DMS 273 (cell line): ENCODE measurements at regions not wholly inside any gene's neighbourhood (a gene's known extent, or its start where the extent isn't known, plus 50 kb on each side); places are given as distances from the start of the nearest gene placed in this dataset.
A peak's percentile ranks its signal among the peaks of the same experiment; 100 is the strongest.

ENCODE experiments used
- DNase-seq: peaks from one replicate; lab custom pipeline; 2025; ENCODE audit not compliant: unreplicated experiment; lab: John Stamatoyannopoulos, UW

GRCh38 chr2:220194630-220195584 is 567.5 kb downstream of the SLC4A3 start:
- no peak for DNase-seq

- DNase-seq, result peak; percentile 33
These were observed 571.5 kb downstream of the SLC4A3 start for GRCh38 chr2:220198896-220199295.

GRCh38 chr2:220202066-220202465 is 574.6 kb downstream of the SLC4A3 start:
- no peak for DNase-seq

DNA sequence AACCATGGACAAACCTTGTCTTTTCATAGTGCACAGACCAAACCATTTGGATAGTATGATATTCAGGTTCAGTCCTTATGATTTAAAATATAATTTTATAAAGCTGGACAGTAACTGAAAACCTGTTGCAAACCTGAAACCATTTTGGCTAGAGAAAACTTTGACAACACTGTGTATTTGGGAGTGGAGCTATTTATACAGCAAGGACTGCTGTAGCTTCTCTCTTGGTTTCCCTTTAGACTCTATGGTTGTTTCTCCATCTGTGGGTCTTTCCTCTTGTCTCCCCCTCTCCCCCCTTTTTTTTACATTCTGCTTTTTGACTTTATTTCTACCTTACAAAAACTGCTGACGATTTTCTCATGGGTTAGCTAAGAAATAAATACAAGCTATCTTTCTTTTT is 581.7 kb downstream of the SLC4A3 start:
- DNase-seq, result no peak

GRCh38 chr2:220209751-220210150 is 582.3 kb downstream of the SLC4A3 start:
- no peak for DNase-seq

DNA sequence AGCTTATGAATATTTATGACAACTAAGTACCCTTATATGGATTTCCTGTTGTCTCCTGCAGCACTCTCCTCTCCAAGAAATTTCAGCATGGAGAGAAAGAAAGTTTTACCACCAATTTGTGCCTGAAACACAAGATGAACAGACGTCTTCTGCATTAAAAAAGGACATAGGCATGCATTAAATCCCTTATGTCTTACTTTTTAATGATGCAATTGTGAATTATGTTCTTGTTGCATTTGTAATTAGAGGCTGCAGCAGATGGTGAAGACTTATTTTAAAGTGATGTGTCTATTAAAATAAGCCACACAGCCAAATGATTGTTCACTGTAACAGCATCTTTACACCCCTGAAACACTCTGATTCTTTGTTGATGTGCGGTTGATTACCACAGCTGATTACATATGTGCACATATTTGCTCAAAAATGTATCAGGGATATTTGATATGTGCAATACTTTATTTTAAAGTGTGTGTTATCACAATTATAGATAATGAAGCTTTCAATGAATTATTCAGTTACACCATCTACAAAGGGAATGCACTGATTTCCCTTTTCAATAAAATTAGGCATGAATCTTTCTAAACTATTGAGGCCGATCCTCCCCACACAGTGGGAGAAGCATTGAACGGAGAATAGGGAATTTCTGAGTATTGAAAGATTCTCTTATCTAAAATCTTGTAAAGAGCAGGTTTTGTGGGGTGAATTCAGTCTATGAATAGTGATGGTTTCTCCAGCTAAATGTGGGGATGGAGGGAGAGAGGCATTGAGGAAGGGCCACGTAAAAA is 585.1 kb downstream of the SLC4A3 start:
- peak; percentile 42 for DNase-seq

- peak; percentile 32 for DNase-seq
These were observed 588.4 kb downstream of the SLC4A3 start for GRCh38 chr2:220215785-220216184.

GRCh38 chr2:220219371-220219770 is 591.9 kb downstream of the SLC4A3 start:
- no peak for DNase-seq

DNA sequence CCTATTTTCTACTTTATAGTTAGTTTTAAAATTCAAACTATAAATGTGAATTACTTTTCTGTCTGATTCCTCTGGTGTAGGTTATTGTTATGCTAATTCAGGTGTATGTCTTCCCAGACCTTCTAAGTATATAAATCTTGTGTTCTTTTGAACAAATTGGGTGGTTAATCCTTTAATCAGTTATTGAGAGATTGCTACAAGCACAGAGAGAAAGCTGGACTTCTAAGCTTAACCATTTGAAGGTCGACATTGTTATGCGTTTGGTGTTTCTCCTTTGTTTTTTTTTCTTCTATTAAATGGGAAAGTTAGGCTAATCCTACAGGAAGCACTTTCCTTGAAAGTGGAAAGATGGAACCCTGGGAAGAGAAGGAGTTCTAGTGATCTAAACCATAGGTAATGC is 592.6 kb downstream of the SLC4A3 start:
- no peak for DNase-seq

DNA sequence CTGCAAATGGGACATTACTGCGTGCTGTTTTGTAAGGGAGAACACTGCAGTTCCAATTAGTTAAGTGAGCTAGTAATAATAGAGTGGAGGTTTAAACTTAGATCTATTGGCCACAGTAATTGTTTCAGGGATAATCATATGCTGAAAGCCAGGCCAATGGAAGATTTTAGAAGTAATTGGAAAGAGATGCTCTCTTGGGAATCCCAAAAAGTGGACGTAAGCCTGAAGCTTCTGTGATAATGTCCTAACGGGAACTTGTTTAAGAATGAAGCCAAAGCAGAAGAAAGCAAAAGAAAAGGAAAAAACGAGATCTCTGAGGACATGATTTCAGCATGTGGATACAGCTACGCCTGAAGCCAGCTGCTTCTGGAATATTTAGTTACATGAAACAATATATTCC is 594.6 kb downstream of the SLC4A3 start:
- DNase-seq, result no peak

DNA sequence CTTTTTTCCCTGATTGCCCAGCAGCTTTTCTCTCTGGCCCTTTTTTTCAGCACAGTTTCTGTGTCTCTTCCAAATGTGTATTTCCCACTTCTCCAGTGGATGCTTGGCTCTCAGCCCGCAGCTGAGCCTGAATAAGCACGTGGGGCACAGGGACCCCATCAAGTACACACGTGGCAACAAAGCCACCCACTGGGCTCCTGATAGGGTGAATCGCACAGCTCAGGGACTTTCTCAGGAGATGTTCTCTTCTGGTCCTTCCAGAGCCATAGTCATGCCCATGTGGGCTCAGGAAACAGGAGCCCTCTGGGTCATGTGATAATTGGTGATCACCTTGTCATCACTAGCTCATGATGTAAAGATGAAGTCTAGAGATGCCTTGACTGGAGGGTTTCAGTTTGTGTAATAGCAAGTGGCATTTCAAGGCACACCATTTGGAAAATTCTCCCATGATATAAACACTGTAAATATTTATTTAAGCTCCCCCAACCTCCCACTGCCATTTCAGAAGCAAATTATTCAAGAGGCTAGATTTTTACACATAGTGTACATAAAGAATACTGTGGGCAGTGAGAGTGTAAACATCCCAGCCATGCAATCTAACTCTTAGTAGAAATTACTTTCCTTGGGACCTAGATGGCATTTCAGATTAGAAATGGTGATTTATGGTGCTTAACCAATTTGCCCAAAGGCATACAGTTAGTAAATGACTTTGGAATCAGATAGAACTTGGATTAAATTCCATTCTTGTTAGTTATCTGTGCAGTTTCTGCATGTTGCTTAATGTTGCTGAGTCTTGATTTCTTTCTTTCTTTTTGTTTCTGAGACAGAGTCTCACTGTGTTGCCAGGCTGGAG is 597.5 kb downstream of the SLC4A3 start:
- DNase-seq, result no peak

DNA sequence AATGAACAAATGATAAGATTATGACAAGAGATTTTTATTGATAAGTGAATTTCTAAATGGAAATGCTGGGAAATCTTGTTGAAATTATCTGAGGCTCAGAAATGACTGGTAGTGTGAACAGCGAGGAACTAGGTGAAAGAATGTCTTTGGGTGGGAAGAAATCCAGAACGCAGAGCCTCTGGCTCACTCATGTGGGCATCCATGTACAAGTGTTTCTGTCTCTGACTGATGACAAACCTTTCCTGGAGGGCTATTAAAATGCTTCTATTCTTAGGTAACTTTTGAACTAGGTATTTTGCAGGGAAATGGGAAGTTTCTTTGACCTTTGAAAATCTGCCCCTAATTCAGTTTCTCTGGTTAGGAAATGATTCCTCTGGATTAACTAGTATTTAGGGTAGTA is 598.6 kb downstream of the SLC4A3 start:
- no peak for DNase-seq

DNA sequence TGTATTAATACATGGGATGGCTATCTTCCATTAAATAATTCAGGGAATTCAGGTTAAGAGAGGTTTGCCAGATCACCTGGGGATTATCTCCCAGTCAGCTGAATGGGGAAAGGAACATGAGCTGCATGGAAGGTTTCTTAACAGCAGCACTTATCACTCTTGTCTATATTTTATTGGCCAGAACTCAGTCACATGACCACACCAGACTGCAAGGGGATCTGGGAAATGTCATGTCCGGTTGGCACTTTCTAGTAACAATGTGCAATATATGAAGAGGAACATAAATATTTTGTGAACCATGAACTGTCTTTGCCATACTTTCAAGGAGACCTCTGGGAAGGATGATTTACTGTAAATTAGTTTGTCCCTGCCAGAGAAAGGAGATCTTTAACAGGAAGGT is 599.1 kb downstream of the SLC4A3 start:
- DNase-seq, result no peak

DNA sequence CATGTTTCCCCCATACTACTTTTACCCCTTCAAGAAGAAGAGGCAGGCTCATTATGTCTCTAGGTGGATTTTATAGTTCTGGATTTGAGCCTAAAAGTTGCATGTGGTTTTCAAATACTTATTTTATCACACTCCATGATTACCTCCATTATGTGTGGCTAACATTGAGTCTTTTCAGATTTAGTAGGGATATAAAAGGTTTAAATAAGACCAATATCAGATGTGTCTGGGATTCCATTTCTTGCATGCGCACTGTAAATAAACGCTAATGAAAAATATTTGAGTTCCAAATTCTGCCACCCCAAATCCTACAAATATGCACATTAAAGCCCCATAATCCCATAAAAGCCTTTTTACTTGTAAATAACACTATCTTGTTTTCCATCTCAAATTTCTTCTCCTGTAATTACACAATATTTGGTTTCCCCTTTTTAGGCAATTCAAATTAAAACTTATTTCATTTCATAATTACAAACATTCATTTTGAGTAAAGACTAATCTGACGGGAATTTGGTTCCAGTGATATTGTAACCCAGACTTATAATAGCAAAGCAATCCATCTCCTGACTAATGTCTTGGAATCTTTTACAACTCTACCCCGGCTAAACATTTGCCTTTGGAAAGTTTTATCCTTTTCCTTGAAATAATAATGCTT is 600.0 kb downstream of the SLC4A3 start:
- no peak for DNase-seq

DNA sequence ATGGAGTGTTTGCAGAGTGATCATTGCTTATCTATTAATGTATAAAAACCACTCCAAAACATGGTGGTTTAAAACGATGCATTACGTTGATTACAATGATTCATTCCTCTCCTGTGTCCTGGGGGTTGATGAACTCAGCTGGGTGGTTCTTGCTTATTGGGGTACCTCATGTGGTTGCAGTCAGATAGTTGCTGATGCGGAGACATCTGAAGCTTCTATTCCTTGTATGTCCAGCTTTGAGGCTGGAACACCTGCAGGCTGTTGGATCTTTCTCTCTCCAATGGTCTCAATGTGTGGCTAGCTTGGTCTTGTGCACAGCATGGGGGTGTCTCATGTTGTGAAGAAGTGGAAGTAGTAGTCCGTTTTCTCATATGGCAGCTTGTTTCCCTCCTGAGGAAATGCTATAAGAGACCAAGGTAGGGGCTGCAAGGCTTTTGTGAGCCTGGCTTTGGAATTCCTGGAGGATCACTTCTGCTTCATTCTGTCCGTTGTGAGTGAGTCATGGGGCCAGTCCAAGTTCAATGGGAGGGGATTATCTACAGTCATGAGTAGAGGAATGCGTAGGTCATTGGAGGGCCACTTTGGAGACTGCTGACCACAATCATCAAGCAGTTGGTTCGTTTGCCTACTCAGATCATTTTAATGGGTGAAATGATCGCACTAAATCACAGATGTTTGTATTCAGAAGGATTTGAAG is 601.0 kb downstream of the SLC4A3 start:
- no peak for DNase-seq

DNA sequence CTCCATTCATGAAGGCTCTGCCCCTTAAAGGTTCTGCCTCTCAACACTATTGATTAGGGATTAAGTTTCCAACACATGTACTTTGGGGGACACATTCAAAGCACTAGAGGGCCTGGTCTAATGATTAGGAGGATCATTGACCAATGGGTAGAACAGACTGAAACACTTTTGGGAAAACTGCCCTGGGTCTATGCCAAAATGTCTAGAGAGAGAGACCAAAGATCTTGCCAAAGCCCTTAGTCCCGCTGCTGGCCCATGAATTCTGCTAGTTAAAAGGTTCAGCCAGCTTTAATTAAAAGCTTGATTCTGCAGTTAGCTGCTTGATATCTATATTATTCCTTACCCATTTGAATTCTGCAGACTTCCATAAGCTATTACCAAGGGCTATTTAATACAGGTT is 613.2 kb downstream of the SLC4A3 start:
- no peak for DNase-seq

- DNase-seq, result no peak
These were observed 614.0 kb downstream of the SLC4A3 start for GRCh38 chr2:220241423-220241822.

- DNase-seq, result no peak
These were observed 616.1 kb downstream of the SLC4A3 start for GRCh38 chr2:220243571-220243970.

DNA sequence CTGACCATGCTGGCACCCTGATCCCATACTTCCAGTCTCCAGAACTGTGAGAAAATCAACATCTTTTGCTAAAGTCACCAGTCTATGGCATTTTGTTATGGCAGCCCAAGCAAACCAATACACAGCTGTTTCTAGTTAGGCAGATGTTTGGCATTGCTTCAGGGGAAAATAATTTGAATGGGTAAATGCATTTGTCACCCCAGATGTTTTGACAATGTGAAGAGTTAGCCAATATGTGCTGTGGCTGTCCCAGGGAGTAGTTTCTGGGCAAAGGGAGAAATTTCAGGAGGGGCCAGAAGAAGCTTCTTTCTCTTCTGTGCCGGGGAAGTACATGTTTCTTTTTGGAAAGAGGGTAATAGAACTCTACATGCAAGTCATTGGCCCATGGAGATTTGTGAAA is 619.0 kb downstream of the SLC4A3 start:
- no peak for DNase-seq
